GDM1 (cell line): ENCODE measurements at regions not wholly inside any gene's neighbourhood (a gene's known extent, or its start where the extent isn't known, plus 50 kb on each side); places are given as distances from the start of the nearest gene placed in this dataset.

ENCODE experiments used
- DNase-seq: peaks from one replicate; lab custom pipeline; 2025; lab: John Stamatoyannopoulos, UW

DNA sequence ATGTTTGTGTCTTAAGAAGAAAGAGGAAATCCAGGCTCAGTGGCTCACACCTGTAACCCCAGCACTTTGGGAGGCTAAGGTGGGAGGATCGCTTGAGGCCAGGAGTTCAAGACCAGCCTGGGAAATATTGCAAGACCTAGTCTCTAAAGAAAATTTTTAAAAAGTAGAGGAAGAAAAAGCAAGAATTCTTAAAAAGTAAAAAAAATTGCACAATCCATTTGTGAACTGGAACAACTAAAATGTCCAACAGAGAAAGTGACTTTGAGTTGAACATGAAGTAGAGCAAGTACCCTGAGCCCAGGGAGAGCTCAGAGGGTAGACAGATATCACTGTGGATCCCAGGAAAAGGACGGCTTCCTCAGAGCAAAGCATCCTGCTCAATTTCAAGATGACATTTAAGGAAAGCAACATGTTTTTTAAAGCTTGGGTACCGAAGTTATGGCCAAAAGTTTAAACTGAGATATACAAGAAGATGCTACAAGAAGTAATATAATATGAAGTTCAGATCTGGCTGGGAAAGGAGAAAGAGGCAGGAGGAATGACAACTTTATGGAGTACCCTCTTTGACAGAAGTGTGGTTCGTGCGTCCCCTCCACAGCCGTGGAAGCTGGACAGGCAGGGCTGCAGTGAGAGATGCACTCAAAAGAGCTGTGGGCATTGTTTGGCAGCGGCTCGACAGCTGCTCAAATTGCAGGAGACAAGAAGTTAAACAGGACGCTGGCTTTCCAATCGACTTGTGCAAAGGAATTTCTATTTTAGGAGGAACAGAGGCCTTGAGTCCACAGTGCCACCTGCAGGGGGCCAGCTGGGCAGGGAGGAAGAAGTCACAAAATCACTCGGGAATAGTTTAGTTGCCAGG is 201.3 kb downstream of the JCAD start:
- peak; percentile 23 for DNase-seq

DNA sequence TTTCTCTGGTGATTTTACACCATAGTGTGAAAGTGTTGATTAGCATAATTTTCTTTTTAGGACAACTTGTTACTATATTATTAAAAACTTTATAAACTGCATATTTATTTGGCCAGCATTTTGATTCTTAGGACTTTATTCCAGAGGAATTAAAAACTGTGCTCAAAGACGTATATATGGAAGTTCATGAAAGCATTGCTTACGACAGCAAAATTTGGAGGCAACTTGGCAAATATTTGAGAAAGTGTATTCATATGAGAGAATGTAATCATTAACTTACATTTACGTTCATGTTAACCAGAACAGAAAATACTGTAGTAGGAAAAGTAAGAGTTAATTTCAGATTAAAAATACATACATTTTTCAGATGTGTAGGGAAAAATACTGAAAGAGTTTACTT is 203.1 kb downstream of the JCAD start:
- DNase-seq: no peak

DNA sequence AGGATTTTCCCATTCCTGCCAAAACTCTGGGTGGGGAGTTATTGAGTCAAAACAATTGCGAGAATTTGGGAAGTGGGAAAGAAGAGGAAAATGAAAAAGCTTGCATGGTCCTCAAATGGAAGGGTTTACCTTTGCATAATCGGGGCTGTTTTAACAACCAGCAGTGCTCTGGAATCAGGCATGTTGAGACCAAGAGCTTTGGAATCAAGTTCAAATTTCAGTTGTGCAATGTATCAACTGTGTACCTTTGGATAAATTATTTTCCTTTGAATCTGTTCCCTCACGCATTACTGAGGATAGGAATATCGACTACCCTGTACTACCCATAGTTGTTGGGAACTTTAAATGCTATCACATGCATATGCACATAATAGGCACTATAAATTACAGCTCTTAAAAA is 205.5 kb downstream of the JCAD start:
- no peak for DNase-seq

DNA sequence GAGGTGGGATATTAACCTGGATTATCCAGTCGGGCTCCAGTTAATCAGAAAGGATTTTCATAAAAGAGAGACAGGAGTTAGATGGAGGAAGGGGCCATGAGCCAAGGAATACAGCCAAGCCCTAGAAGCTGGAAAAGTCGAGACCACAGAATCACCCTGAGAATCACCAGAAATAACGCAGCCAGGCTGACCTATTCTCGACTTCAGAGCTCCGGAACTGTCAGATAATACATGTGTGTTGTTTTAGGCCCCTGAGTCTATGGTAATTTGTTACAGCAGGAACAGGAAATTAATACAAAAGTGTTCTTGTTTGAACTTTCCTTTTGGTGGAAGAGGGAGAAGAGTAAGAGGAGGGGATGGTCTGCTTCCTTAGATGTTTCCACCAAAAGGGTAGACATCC is 208.1 kb downstream of the JCAD start:
- DNase-seq: no peak

DNA sequence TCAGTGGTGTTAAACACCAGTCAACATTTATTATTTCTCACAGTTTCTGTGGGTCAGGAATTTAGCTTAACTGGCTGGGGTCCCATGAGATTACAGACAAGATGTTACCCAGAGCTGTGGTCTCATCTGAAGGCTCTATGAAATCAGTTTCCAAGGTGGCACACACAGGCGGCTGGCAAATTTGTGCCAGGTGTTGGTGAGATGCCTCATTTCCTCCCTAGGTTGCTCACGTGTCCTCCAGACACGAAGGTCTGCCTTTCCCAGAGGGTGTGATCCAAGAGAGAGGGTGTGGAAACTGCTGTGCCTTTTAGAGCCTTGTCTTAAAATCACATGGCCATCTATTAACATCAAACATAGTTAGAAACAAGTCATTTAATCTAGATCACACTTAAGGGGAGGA is 209.0 kb downstream of the JCAD start:
- DNase-seq: no peak

DNA sequence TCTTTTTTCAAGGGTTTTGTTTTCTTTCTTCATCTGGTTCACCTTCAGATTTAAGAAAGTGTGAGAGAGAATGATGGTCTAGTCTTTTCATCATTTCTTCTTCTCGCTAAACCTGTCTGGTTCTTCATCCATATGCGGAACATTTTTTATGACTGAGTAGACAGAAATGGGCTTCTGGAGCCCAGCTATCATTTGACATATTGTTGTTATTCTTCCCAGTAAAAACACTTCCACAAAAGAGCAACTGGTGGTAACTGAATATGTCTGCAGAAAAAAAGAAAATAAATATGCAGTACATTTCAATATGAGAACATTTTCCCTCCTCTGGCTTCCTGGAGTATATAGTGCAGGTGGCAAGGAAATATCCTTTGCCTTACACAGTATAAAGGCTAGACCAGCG is 209.5 kb downstream of the JCAD start:
- DNase-seq: no peak

DNA sequence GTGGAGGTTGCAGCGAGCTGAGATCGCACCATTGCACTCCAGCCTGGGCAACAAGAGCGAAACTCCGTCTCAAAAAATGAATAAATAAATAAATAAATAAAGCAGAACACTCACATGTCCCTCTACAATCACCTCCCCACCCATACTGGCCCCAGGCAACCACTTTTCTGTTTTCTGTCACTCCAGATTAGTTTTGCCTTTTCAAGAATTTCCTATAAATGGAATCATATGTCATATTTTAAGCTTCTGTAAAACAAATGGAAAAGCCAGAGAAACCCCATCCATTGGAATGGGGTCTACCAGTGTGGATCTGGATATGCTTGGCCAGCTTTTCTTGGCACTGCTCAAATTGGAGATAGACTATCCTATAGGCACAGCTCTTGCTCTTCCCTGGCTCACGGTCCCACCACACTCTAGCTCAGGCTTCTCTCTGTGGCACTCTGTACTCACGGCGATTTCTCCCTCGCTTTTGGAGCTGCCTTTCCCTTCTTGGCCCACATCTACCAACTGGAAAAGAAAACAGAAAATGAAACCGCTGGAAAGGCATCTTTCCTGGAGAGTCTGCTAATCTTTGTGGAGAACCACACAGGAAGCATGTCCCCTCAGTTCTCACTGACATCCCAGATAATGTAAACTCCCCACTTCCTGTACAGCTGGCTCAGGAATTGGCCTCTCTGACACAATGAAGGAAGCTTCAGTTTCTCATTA is 210.1 kb downstream of the JCAD start:
- peak; percentile 79 for DNase-seq

DNA sequence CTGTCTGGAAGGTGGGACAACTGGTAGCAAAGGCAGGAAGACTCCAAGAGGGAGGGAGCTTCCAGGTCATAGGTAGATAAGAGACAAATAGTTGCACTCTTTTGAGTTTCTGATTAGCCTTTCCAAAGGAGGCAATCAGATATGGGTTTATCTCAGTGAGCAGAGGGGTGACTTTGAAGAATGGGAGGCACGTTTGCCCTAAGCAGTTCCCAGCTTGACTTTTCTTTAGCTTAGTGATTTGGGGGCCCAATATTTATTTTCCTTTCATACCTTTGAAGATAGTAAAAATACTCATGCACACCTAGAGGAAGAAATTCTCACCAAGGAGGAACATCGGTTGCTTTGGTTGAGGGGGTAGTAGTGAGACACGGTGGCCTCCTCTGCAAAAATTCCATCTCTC is 212.1 kb upstream of the SVIL start:
- no peak for DNase-seq

DNA sequence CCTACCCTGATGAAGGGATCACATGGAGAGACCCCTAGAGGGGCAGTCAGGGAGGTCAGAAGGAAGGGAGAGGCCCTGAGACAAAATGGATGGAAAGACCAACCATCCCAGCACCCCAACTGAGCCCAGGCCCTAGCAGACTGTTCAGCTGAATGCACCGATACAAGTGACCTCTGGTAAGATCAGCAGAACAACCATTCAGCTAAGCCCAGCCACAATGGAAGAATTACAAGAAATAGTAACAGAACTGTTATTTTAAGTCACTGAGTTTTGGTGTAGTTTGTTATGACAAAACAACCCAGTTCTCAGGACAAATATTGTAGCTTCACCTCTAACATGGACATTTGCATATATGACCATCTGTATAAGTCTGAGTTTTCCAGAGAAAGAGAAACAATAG is 210.4 kb upstream of the SVIL start:
- no peak for DNase-seq

DNA sequence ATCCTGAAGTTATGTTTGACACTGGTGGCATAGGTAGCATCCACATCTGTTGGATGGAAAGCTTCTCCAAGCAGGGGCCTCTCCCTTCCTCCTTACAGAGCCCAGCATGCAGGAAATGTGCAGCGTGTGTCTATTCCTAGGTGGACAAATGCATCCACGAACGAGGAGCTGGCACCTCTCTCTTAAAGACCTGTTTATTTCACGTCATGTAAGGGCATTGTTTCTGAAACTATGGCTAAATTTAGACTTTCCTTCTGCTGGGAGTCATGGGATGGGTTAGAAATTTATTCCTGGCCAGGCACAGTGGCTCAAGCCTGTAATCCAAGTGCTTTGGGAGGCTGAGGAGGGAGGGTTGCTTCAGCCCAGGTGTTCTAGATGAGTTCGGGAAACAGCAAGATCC is 208.4 kb upstream of the SVIL start:
- no peak for DNase-seq

DNA sequence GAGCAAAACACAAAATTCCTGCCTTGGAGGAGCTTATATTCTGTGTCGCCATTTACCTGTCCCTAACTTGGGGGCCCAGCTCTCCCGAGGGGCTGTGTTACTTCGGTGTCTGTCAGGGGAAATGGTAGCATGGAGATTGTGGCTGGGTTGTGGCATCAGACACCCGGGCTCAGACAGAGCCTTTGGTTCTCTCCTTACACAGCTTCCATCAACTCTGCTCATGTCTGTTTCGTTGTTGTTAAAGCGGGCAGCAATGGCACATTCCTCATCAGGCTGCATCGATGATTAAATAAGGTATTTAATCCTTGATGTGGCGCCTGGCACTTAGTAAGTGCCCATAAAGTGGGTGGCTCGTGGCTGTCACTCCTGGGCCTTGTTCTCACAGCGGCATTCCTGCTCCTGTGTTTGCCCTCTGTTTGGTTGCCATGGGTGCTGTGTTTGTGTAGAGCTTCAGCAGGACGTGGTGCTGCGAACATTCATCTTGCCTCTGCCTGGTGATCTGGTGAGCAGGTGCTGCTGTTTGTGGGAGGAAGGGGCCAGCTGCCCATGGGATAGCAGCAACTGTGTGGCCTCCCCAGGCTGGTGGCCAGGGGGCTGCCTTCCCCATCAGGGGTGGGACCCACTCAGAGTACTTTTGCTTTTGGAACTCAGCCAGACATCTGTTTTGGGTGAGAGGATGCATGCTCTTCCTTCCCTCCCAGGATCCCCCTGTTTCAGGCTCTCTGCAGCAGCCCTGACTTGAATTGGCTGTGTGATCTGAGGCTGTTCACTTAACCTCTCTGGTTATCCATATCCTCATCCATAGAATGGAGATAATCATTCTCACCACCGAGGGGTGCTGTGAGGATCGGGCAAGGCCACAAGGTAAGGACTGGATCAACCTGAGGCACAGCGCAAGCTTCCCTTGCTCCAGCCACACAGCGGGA is 207.2 kb upstream of the SVIL start:
- peak; percentile 8 for DNase-seq

DNA sequence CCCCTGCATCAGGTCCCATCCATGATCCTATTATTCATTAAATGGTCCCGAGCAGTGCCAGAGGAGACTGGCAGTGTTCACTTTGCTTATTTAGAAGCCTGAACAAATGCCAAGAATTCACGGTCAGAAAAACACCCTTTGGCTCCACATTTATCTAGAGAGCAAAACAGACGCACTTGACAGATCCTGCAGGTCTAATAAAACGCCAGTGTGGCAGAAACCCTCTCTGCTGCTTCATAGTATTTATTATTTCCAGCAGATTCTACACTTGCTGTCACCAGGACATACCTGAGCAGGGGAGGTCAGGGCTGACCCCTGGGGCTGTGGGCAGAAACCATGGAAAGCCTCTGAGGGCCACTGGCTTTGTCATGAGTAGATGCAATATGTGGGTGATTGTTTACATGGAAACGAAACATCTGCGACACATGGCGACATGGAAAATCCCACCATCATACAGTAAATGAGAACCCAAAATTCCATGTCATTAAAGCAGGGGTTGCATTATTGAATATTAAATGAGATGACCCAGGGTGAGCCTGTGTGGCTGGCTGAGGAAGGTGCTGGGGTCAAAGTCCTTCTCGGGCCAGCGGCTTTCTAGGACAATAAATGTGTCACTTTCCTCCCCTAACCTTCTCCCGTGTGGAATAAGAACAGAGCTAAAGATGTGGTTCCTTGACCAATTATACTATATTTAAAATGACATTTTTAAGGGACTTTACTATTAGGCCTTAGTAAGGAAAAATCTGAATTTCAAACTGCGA is 205.9 kb upstream of the SVIL start:
- no peak for DNase-seq

DNA sequence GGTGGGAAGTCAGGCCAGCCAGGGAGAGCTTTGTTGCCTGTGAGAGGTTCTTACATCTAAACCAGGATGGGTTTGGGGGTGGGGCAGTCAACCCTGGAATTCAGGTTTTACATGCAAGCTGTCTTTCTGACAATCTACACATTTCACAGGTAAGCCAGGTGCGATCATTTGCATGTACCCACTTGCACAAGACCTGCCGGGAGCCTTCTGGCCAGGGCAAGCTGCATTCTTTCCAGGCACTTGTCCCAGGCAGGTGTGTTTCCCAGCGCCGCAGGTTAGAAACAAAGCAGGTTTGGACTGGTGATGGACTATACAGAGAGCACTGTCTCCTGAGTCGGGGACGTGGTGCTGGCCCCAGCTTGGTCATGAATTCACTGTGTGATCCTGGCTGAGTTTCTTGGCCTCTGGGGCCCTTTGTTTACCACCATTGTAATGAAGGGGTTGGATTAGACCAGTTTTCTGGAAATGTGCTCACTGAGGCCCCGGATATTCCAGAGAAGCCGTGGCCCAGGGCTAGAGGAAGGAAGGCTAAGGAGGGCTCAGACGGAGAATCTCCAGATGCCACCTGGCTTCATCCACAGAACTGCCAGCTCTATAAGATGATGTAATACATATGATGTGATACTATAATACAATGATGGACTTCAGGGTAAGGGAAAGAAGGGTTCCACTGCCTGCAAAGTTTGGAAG is 205.2 kb upstream of the SVIL start:
- DNase-seq: no peak

DNA sequence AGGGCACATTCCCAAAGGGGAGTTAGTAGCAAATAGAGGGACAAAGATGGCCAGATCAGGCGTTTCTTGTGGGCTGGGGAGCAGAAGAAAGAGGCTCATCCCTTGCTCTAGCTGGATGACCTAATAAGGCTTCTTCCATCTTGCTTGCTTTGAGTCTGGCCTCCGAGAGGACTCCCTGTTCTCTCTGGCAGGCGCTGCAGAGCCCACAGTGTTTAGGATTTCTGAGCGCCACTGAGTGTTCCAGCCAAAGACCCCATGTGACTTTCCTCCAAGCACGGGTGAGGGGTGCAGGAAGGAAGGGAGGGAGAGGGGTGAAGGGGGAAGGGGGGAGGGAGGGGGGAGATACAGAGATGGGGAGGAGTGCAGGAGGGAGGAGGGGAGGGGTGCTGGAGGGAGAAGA is 203.8 kb upstream of the SVIL start:
- no peak for DNase-seq

DNA sequence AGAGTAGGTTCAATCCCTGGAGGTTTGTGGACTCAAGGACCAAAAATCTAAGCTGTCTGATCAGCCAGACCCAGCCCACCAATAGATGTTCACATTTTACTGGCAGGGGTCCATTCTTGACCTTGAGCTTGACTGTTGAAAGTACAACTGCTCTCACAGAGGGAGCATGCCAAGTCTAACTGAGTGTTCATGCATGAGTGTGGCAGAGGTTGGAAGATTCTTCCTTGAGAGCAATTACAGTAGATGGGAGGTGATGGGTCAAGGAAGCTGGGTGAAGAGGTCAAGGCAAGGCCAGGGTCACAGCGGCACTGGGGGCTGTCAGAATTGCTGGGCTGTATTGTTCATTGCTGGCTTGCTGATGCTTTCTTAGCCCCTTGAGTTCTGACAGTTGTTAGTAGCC is 202.8 kb upstream of the SVIL start:
- DNase-seq: no peak

DNA sequence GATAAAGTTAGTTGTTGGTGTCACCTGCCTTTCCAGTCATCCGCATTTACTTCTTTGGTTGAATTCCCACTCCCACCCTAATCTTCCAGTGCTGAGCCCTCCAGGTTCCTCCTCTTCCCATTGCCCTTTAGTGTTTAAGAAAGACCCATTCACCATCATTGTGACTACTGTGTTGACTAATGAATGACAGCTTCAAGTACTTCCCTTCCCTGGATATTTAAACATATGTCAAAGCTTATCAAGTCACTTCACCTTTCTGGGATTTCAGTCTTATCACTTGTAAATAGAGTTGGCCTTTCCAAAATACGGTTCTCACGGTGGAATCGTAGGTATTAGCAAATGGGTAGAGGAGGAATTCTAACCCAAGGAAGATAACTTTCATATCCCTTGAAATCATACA is 201.6 kb upstream of the SVIL start:
- DNase-seq: no peak

DNA sequence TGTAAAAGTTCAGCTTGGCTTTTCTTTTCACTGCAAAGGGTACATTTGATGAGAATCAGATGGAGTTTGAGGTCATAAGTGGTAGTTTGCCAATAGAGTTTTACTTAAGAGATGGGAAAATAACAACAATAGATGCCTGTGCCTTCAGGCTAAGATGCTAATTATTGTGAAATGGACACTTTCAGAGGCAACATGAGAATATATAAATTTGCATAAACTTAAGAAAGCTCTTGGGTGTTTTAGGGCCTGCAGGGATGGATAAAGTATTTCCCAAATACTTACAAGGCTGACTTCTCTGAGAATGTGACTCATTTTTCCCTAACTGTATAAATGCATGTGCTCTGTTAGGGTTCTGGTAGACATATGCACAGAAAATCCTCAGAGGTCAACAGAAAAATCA is 200.3 kb upstream of the SVIL start:
- no peak for DNase-seq

DNA sequence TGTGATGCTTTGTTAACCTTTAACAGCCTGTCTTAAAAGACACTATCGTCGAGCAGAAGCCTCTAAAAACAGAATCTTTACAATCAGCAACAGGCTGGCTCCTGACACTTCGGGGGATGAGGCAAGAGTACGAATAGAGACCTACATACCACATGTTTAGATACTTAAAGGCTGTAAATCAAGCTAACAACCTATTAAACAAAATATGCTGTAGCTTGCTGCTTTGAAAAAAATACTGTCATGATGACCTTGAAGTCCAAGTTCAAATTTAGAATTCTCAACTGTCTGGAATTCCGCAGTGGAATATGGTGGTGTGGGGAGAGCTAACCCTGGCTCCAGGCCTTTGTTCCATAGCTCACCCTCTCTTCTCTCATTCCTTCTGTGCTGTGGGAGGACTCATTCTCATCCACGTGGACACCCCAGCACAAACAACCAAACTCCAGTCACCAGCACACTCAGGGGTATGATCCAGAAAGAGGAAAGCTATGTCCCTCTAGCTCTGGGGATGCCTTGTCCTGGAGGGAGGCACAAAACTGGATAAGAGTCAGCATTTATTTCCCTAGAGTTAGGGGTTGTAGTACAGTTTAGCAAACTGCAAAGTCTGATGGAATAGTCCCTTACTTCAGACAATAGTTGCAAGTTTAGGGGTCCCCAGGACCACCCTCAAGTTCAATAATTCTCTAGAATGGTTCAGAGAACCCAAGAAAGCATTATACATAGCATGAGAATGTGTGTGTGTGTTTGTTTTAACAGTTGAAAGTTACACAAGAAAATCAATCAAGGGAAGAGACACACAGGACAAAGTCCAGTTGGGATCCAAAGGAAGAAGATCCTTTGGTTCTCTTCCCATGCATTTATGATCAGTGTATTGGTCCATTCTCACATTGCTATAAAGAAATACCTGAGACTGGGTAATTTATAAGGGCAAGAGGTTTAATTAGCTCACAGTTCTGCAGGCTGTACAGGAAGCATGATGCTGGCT is 196.1 kb upstream of the SVIL start:
- no peak for DNase-seq

DNA sequence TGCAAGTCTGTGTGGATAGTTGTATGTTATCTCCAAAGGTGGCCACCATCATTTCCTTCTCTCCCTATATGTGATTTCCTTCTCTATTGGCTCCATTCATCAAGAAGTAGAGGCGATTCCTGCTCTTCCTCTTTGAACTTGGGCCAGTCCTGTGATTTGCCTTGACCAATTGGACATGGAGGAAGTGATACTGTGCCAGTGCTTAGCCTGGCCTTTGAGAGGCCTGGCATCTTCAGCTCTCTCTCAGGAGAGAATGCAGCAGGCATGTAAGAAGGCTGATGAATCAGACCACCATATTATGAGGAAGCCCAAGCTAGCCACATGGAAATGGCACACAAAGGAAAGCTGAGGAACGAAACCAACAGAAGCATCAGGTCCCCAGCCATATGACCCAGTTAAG is 195.0 kb upstream of the SVIL start:
- no peak for DNase-seq

DNA sequence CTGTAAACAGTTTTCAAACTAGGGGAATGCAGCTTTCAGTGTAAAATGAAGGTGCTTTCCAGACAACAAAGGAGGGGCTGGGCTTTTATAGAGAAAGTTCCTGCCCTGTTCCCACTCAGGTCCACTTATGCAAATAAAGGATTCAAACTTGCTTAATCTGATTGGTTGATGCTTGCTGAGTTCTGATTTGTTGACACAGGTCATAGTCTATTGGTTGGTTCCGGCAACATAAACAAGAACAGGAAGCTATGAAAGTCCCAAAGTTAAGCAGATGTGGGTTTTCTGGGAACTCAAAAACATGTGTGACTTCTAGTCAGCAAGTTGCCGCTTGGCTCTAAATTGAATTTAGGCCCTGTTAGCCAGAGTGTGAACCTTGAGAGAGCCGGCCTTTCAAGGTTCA is 194.2 kb upstream of the SVIL start:
- DNase-seq: no peak
